WERI-Rb-1 (cell line): ENCODE measurements at regions not wholly inside any gene's neighbourhood (a gene's known extent, or its start where the extent isn't known, plus 50 kb on each side); places are given as distances from the start of the nearest gene placed in this dataset.

Experiments used
- DNase-seq: peaks from one replicate; pipeline ENCODE4 v3.0.0-alpha.2; 2020
- H3K27ac ChIP-seq: fragments of 250-450 bp; sonication (Bioruptor Pico); 2 replicates; pipeline ENCODE4 v1.5.1; 2020; ENCODE audit warnings: mild to moderate bottlenecking, moderate library complexity
- H3K27me3 ChIP-seq: fragments of 250-450 bp; sonication (Bioruptor Pico); 2 replicates; pipeline ENCODE4 v1.5.1; 2021; ENCODE audit warnings: mild to moderate bottlenecking, low read depth, moderate library complexity; ENCODE audit not compliant: insufficient read depth, severe bottlenecking
- H3K36me3 ChIP-seq: fragments of 250-450 bp; sonication (Bioruptor Pico); 2 replicates; pipeline ENCODE4 v1.5.1; 2020; ENCODE audit warnings: mild to moderate bottlenecking, moderate library complexity
- H3K4me3 ChIP-seq: 2 replicates; pipeline ENCODE4 v1.5.1; 2011; ENCODE audit warnings: low read depth, mild to moderate bottlenecking, control low read depth, low read length
- H3K9me3 ChIP-seq: fragments of 250-450 bp; sonication (Bioruptor Pico); 2 replicates; pipeline ENCODE4 v1.5.1; 2021; ENCODE audit warnings: mild to moderate bottlenecking, moderate library complexity; ENCODE audit not compliant: severe bottlenecking
- TF ChIP-seq, protein P1 (sequence below): IDR thresholded peaks from 2 replicates; pipeline ENCODE4 v1.5.1; 2011; ENCODE audit warnings: low read depth, mild to moderate bottlenecking, control low read depth, inconsistent platforms, low read length

DNA sequence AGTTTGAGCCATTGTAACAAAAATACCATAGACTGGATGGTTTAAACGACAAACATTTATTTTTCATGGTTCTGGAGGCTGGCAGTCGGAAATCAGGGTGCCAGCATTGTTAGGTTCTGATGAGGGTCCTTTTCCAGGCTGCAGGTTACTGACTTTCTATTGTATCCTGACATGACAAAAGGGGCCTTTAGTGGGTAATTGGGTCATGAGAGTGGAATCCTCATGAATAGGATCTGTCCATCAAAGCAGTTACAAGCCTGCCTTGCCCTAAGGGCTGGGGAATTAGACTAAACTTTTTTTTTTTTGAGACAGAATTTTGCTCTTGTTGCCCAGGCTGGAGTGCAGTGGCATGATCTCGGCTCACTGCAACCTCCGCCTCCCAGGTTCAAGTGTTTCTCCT is 347.9 kb upstream of the TSHZ2 start:
- H3K4me3 ChIP-seq: no peak overlapping the region
- TF ChIP-seq, protein P1, sequence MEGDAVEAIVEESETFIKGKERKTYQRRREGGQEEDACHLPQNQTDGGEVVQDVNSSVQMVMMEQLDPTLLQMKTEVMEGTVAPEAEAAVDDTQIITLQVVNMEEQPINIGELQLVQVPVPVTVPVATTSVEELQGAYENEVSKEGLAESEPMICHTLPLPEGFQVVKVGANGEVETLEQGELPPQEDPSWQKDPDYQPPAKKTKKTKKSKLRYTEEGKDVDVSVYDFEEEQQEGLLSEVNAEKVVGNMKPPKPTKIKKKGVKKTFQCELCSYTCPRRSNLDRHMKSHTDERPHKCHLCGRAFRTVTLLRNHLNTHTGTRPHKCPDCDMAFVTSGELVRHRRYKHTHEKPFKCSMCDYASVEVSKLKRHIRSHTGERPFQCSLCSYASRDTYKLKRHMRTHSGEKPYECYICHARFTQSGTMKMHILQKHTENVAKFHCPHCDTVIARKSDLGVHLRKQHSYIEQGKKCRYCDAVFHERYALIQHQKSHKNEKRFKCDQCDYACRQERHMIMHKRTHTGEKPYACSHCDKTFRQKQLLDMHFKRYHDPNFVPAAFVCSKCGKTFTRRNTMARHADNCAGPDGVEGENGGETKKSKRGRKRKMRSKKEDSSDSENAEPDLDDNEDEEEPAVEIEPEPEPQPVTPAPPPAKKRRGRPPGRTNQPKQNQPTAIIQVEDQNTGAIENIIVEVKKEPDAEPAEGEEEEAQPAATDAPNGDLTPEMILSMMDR: no peak
- H3K27me3 ChIP-seq: peaks cover 25% of the 10 kb centered on the region
- H3K36me3 ChIP-seq: no peaks in the 10 kb centered on the region
- no peaks in the 10 kb centered on the region for H3K9me3 ChIP-seq
- no peak for DNase-seq
- H3K27ac ChIP-seq: no peak overlapping the region

DNA sequence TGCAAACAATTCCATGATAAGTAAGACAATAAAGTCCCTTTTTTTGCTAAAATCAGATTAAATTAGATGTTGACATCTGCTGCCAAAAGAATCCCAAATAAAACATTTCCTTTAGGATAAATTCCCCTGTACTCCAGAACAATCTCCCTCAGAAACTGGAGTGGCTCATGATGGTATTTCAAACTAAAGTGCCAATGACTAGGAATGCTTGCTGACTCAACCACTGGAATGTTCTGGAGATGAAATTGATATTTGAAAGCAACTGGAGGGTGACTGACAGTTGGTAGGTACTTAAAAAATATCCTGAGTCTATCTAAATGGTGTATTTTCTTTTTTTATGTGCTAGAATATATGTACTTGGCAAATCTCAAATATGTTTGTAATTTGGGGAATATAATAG is 350.1 kb upstream of the TSHZ2 start:
- no peak for DNase-seq

DNA sequence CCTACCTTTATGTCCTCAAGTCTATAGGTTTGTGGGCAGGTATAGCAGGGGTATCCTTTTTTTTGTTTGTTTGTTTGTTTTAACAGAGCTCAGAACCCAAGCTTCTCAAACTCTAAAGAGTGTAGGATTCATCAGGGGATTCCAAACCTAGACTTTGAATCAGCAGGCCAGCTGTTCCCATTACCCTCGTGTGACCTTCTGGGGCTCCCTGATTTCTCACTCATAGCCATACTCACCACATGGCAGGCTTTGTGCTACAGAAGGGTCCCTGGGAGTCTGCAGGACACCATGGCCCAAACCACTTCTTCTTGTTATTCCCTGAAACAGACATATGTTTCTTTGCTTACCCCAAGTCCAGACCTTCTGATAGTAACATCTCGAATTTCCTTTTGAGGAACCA is 350.8 kb upstream of the TSHZ2 start:
- Histone ChIP-seq H3K27ac (no peak overlapping the region), H3K4me3 (no peak overlapping the region), H3K9me3 (no peaks in the 10 kb centered on the region), H3K27me3 (peaks cover 40% of the 10 kb centered on the region), H3K36me3 (no peaks in the 10 kb centered on the region)
- TF ChIP-seq, protein P1: no peak
- DNase-seq: no peak

More for the DNA sequence above, 350.1 kb upstream of the TSHZ2 start:
- Histone ChIP-seq H3K9me3 (no peaks in the 10 kb centered on the region), H3K27me3 (peaks cover 39% of the 10 kb centered on the region), H3K27ac (no peak overlapping the region), H3K4me3 (no peak overlapping the region), H3K36me3 (no peaks in the 10 kb centered on the region)
- TF ChIP-seq, protein P1: no peak

DNA sequence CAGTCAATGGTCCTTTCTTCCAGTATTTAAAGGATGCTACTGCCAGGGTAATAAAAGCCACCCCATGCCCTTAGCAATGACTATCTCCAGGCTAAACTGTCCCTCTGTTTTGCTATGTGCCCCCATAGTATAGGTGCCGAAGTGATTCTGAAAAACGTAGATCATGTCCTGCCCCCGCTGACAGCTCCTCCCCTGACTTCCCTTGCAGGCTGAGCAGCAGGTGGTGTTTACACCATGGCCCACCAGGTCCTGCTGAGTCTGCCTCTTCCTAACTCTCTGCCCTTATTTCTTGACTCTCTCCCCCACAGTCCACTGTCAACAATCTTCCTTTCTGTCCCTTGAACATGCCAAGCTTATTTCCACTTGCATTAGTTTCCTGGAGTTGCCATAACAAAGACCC is 352.5 kb upstream of the TSHZ2 start:
- H3K27ac ChIP-seq: no peak overlapping the region

DNA sequence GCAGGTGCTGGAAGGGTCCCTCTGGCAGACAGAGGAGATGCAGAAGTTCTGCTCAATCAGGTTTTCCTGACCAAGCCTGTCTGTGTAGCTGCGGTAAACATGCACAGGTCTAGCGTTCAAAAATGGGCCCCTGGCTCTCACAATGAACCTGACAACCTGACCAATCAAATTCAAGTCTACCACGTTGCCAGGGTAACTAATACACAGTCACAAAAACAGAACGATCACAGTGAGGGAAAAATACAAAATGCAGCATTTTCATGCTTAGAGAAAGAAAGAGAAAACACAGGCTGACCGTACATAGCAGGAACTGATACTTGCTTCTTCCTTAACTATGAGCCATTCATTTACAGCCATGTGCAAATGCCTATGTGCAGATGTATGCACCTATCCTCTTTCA is 353.1 kb upstream of the TSHZ2 start:
- Histone ChIP-seq H3K36me3 (no peaks in the 10 kb centered on the region), H3K9me3 (no peaks in the 10 kb centered on the region), H3K4me3 (no peak overlapping the region), H3K27me3 (peaks cover 54% of the 10 kb centered on the region), H3K27ac (no peak overlapping the region)
- DNase-seq: no peak
- TF ChIP-seq, protein P1: no peak

More for the DNA sequence above, 352.5 kb upstream of the TSHZ2 start:
- no peaks in the 10 kb centered on the region for H3K36me3 ChIP-seq
- H3K9me3 ChIP-seq: no peaks in the 10 kb centered on the region
- peaks cover 55% of the 10 kb centered on the region for H3K27me3 ChIP-seq
- DNase-seq: no peak
- H3K4me3 ChIP-seq: no peak overlapping the region
- TF ChIP-seq, protein P1: no peak

DNA sequence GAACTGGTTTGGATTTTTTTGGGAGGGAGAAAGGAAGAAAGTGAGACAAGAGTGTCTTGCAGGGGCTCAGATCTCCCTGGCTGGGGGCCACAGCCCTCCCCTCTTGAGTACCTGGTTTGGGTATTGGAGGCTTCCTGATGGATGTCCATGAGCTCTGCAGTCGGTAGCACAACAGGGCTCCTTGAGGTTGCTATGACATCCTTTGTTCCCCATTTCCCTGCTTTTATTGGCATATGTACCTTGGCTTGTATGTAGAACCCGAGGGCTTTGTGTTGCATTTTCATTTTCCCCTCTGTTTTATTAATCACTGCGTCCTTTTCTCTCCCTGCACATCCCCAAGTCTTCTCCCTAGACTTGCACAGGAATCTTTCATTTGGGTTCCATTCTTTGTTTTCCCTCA is 355.5 kb upstream of the TSHZ2 start:
- TF ChIP-seq, protein P1: no peak
- Histone ChIP-seq H3K36me3 (no peaks in the 10 kb centered on the region), H3K4me3 (no peak overlapping the region), H3K27me3 (peaks cover 59% of the 10 kb centered on the region), H3K27ac (no peak overlapping the region), H3K9me3 (no peaks in the 10 kb centered on the region)
- no peak for DNase-seq
